Stimulated activated naive B cell treated with anti-CD40 and anti-IgM and Interleukin-4, amounts not matched to agents 10 μg/mL and 1 μg/mL and 100 μg/mL, for 72 hours (primary cell): ENCODE measurements at regions not wholly inside any gene's neighbourhood (a gene's known extent, or its start where the extent isn't known, plus 50 kb on each side); places are given as distances from the start of the nearest gene placed in this dataset.
"Not testable (repeated sequence)": the region's sequence is repeated elsewhere in the genome, so short reads cannot be mapped to it uniquely, and the experiment has no call there.

Experiments
- ATAC-seq, 2 donors: fragments of 150-1000 bp; cut with Tn5 transposase; replicated peaks; 2 replicates each; pipeline ENCODE4 v1.10.0; 2021; ENCODE audit warnings: moderate library complexity in 1 of 2
- DNase-seq: peaks from one replicate; pipeline ENCODE4 v3.0.0; 2021
- H3K27ac Mint-ChIP-seq: one replicate; pipeline ENCODE4 v1.8.0; 2022; ENCODE audit warnings: mild to moderate bottlenecking, mixed read lengths
- H3K27me3 Mint-ChIP-seq, 2 donors: one replicate each; pipeline ENCODE4 v1.8.0; 2022; ENCODE audit warnings: mixed read lengths in 2 of 2
- H3K36me3 Mint-ChIP-seq, 2 donors: one replicate each; pipeline ENCODE4 v1.8.0; 2022; ENCODE audit warnings: mixed read lengths in 2 of 2, mild to moderate bottlenecking in 1 of 2
- H3K4me1 Mint-ChIP-seq, 2 donors: one replicate each; pipeline ENCODE4 v1.8.0; 2022; ENCODE audit warnings: mixed read lengths in 2 of 2, mild to moderate bottlenecking in 1 of 2
- H3K4me3 Mint-ChIP-seq, 2 donors: one replicate each; pipeline ENCODE4 v1.8.0; 2022; ENCODE audit warnings: mild to moderate bottlenecking in 2 of 2, mixed read lengths in 2 of 2, moderate library complexity in 1 of 2
- H3K9me3 Mint-ChIP-seq, 2 donors: one replicate each; pipeline ENCODE4 v1.8.0; 2022; ENCODE audit warnings: mixed read lengths in 2 of 2, mild to moderate bottlenecking in 1 of 2

GRCh38 chr1:98575955-98576354, 85.6 kb upstream of the SNX7 start:
- no peak overlapping the region for H3K27ac Mint-ChIP-seq
- no peaks in the 10 kb centered on the region for H3K36me3 Mint-ChIP-seq
- H3K27me3 Mint-ChIP-seq: no peaks in the 10 kb centered on the region
- H3K9me3 Mint-ChIP-seq: peaks cover 3 to 4% of the 10 kb centered on the region in 2 donors
- no peak overlapping the region for H3K4me3 Mint-ChIP-seq
- H3K4me1 Mint-ChIP-seq: no peaks in the 10 kb centered on the region
- DNase-seq (no peak), ATAC-seq (no peak)

DNA sequence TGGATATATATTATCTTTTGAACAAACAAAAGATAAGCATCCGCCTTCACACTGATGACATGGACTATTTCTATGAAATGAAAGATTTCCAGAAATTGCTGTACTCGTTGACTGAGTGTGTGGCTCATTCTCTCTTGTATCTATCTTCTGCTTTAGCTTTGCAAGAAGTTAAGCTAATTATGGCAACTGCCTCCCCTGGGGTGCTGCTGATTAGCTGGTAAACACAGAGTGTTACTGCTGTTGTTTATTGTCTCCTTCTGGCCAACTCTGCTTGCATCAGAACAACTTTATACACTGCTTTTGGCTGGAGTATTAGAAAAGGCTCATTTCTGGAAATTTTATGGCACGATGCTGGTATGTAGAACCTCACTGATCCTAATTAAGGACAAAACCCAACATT, 95.6 kb upstream of the SNX7 start:
- Mint-ChIP-seq H3K4me1 (no peaks in the 10 kb centered on the region), H3K27me3 (no peaks in the 10 kb centered on the region), H3K36me3 (no peaks in the 10 kb centered on the region), H3K4me3 (no peak overlapping the region), H3K27ac (no peak overlapping the region), H3K9me3 (peaks cover 4 to 15% of the 10 kb centered on the region in 2 donors)
- DNase-seq (no peak), ATAC-seq (no peak)

DNA sequence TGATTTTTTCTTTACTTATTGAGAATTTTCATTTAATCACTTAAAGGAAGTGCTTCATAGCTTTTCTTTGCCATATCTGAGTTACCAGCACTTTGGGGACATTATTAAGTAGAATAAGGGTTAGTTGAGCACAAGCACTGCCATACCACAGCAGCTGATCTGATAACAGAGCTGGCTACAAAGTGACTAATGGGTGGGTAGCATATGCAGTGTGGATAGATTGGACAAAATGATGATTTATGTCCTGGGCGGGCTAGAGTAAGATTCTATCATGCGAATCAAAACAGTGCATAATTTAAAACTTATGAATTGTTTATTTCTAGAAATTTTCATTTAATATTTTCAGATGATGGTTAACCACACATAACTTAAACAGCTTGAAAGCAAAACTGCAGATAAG, 102.2 kb upstream of the SNX7 start:
- Mint-ChIP-seq H3K27ac (no peak overlapping the region), H3K27me3 (no peaks in the 10 kb centered on the region), H3K4me3 (no peak overlapping the region), H3K36me3 (no peaks in the 10 kb centered on the region), H3K4me1 (no peaks in the 10 kb centered on the region), H3K9me3 (peaks cover 4 to 13% of the 10 kb centered on the region in 2 donors)
- DNase-seq: no peak
- ATAC-seq: no peak

DNA sequence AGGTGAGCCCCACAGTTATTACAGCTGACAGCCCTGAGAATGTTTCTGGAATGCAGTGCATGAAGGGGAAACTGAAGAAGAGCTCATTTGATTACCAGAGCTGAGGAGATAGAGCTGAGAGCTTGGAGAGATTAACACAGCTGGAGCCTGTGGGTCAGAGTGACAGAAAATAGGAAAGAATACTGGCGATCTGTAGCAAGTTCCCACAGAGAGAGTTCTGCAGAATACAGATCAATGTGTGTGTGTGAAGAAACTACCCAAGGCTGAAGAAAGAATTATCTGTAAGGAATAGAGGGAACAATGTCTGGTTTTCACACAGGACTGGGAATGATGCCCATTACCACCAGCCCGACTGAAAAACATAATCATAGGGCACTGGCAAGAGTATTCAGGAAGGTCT, 103.6 kb upstream of the SNX7 start:
- Mint-ChIP-seq H3K4me3 (no peak overlapping the region), H3K36me3 (no peaks in the 10 kb centered on the region), H3K9me3 (peaks cover 0 to 11% of the 10 kb centered on the region in 2 donors), H3K4me1 (no peaks in the 10 kb centered on the region), H3K27ac (no peak overlapping the region), H3K27me3 (no peaks in the 10 kb centered on the region)
- ATAC-seq (no peak), DNase-seq (no peak)

- H3K36me3 Mint-ChIP-seq: no peaks in the 10 kb centered on the region
- no peak overlapping the region for H3K27ac Mint-ChIP-seq
- DNase-seq (no peak), ATAC-seq (no peak)
- H3K9me3 Mint-ChIP-seq: peaks cover 0 to 3% of the 10 kb centered on the region in 2 donors
- H3K4me3 Mint-ChIP-seq: no peak overlapping the region
- H3K27me3 Mint-ChIP-seq: no peaks in the 10 kb centered on the region
- H3K4me1 Mint-ChIP-seq: no peaks in the 10 kb centered on the region
Observed at GRCh38 chr1:98556521-98557158, 104.9 kb upstream of the SNX7 start.

- Mint-ChIP-seq H3K4me1 (no peaks in the 10 kb centered on the region), H3K36me3 (no peaks in the 10 kb centered on the region), H3K27me3 (no peaks in the 10 kb centered on the region), H3K27ac (no peak overlapping the region), H3K9me3 (peaks cover 0 to 3% of the 10 kb centered on the region in 2 donors), H3K4me3 (no peak overlapping the region)
- DNase-seq: no peak
- ATAC-seq: no peak
Observed at GRCh38 chr1:98555814-98556213, 105.7 kb upstream of the SNX7 start.

DNA sequence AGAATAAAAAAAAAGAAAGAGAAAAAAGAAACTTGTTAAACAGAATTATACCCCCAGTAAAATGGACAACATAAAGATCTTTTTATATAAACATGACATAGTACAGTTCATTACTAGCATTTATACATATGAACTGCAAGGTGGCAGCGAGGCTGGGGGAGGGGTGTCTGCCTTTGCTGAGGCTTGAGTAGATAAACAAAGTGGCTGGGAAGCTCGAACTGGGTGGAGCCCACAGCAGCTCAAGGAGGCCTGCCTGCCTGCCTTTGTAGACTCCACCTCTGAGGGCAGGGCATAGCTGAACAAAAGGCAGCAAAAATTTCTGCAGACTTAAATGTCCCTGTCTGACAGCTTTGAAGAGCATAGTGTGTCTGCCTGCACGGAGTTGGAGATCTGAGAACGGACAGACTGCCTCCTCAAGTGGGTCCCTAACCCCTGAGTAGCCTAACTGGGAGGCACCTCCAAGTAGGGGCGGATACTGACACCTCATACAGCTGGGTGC, 108.9 kb upstream of the SNX7 start:
- not testable (repeated sequence) for H3K4me1 Mint-ChIP-seq, DNase-seq, H3K27ac Mint-ChIP-seq, H3K36me3 Mint-ChIP-seq, H3K27me3 Mint-ChIP-seq, ATAC-seq, H3K9me3 Mint-ChIP-seq, H3K4me3 Mint-ChIP-seq

DNA sequence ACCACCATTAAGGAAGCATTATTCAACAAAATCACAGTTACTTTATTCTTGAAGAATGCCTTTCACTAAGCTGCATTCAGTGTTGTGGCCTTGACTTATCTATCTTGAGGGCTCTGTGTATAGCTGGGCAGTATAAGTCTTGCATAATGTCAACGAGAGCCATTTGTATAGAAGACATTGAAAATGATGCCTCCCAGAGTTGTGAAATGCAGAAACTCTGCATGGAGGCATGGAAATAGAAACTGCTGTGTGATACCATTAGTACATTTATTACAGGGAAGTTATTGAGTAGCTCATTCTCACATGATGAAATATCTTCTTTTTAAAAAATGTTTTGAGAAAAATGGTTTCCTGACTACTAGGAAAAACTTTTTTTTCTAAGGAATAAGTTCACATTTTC, 111.4 kb upstream of the SNX7 start:
- DNase-seq (no peak), ATAC-seq (no peak)

DNA sequence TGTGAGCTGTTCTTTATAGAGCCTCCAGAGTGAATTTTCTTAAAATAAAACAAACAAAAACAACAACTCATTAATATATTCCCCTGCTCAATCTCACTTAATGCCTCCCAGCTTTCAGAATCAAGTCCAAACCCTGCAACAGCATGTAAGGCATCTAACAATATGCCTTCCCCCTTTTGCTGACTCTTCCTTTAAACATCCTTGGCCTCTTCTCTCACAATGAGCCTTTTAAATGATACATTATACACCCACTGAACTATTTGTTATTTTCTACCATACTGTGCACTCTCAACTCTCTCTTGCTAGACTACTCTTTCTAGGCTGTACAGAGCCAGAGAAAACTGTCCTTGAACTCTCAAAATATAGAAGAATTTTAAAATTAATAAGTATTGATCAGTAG, 115.2 kb upstream of the SNX7 start:
- no peaks in the 10 kb centered on the region for H3K9me3 Mint-ChIP-seq
- ATAC-seq (no peak), DNase-seq (no peak)
- H3K4me1 Mint-ChIP-seq: no peaks in the 10 kb centered on the region
- H3K4me3 Mint-ChIP-seq: no peak overlapping the region
- H3K36me3 Mint-ChIP-seq: no peaks in the 10 kb centered on the region
- H3K27ac Mint-ChIP-seq: no peak overlapping the region
- H3K27me3 Mint-ChIP-seq: no peaks in the 10 kb centered on the region

More for the DNA sequence above, 111.4 kb upstream of the SNX7 start:
- no peaks in the 10 kb centered on the region for H3K36me3 Mint-ChIP-seq
- H3K9me3 Mint-ChIP-seq: no peaks in the 10 kb centered on the region
- H3K4me3 Mint-ChIP-seq: no peak overlapping the region
- no peak overlapping the region for H3K27ac Mint-ChIP-seq
- H3K27me3 Mint-ChIP-seq: no peaks in the 10 kb centered on the region
- H3K4me1 Mint-ChIP-seq: no peaks in the 10 kb centered on the region

DNA sequence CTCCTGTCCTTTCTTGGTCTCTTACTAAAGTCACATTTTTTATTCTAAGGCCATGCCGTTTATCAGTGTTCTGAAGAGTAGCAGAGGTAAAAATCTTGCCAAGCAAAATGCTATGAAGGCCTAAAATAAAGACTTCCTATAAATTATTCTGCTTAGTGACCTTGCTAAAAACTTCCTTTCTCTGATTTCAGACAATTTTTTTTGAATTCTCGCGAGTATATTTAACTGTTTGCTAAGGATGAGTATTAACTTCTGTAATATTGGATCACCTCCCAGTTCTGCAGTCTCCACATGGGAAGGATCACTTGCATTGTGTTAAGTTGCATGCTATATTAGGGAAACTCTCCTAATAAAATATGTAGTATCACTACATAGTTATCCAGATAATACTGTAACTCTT, 123.4 kb upstream of the SNX7 start:
- DNase-seq: no peak

DNA sequence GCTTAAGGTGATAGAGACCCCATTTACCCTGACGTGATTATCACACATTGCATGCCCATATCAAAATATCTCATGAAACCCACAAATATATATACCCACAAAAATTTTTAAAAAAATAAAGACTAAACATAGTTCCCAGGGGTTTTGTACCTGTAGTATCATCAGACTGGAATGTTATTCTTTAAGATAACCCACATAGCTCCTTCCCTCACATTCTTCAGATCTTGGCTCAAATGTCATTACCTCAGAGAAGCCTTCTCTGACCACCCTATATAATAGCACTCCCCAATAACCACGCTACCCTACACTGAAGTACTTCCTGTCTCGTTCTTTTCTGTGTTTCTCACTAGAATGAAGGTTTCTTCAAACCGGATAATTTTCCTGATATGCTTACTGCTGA, 138.3 kb upstream of the SNX7 start:
- Mint-ChIP-seq H3K4me1 (no peaks in the 10 kb centered on the region), H3K4me3 (no peak overlapping the region), H3K36me3 (no peaks in the 10 kb centered on the region), H3K27me3 (no peaks in the 10 kb centered on the region), H3K9me3 (peaks cover 3 to 18% of the 10 kb centered on the region in 2 donors), H3K27ac (no peak overlapping the region)
- DNase-seq (no peak), ATAC-seq (no peak)

More for the DNA sequence above, 123.4 kb upstream of the SNX7 start:
- Mint-ChIP-seq H3K36me3 (no peaks in the 10 kb centered on the region), H3K4me1 (no peaks in the 10 kb centered on the region), H3K9me3 (peaks cover 4% of the 10 kb centered on the region in 2 donors), H3K27me3 (no peaks in the 10 kb centered on the region), H3K27ac (no peak overlapping the region), H3K4me3 (no peak overlapping the region)
- ATAC-seq: no peak

DNA sequence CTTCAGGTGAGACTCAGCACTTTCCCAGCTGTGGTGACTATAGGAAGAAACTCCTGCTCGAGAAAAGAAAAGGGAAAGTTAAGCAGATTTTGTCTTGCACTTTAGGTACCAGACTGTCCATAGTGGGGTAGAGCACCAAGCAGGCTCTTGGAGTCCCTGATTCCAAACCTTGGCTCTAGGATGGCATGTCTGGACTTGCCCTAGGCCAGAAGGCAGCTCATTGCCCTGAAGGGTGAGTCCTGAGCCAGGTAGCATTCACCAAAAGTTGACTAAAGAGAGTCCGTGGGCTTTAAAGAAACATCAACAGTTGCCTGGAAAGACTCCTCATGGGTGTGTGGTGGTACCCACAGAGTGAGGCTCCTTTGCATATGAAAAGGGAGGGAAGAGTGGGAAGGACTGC, 145.2 kb upstream of the SNX7 start:
- Mint-ChIP-seq H3K36me3 (no peaks in the 10 kb centered on the region), H3K4me1 (no peaks in the 10 kb centered on the region), H3K27ac (no peak overlapping the region), H3K27me3 (no peaks in the 10 kb centered on the region), H3K4me3 (no peak overlapping the region), H3K9me3 (peaks cover 7 to 10% of the 10 kb centered on the region in 2 donors)
- DNase-seq (no peak), ATAC-seq (no peak)

DNA sequence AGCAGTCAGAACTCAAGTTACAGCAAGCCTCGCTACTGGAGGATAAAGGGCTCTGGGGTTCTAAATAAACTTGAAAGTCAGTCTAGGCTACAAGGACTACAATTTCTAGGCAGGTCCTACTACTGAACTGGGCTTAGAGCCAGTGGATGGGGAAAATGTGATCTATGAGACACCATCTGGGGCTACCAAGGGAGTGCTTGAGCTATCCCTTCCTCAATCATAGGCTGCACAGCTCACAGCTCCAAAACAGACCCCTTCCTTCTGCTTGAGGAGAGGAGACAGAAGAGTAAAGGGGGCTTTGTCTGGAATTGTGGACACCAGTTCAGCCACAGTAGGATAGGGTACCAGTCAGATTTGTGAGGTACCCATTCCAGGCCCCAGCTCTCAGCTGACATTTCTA, 145.8 kb upstream of the SNX7 start:
- H3K27ac Mint-ChIP-seq: no peak overlapping the region
- DNase-seq (no peak), ATAC-seq (no peak)
- H3K36me3 Mint-ChIP-seq: no peaks in the 10 kb centered on the region
- H3K4me1 Mint-ChIP-seq: no peaks in the 10 kb centered on the region
- no peak overlapping the region for H3K4me3 Mint-ChIP-seq
- no peaks in the 10 kb centered on the region for H3K27me3 Mint-ChIP-seq
- H3K9me3 Mint-ChIP-seq: peaks cover 7 to 11% of the 10 kb centered on the region in 2 donors

DNA sequence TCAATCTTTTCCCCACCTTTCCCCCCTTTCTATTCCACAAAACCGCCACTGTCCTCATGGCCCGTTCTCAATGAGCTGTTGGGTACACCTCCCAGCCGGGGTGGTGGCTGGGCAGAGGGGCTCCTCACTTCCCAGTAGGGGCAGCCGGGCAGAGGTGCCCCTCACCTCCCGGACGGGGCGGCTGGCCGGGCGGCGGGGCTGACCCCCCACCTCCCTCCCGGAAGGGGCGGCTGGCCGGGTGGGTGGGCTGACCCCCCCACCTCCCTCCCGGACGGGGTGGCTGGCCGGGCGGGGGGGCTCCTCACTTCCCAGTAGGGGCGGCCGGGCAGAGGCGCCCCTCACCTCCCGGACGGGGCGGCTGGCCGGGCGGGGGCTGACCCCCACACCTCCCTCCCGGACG, 149.3 kb upstream of the SNX7 start:
- H3K4me1 Mint-ChIP-seq, H3K27me3 Mint-ChIP-seq, H3K4me3 Mint-ChIP-seq, H3K9me3 Mint-ChIP-seq, DNase-seq, H3K36me3 Mint-ChIP-seq, ATAC-seq, H3K27ac Mint-ChIP-seq: not testable (repeated sequence)

GRCh38 chr1:98503771-98504170, 157.8 kb upstream of the SNX7 start:
- H3K36me3 Mint-ChIP-seq: no peaks in the 10 kb centered on the region
- H3K4me1 Mint-ChIP-seq: no peaks in the 10 kb centered on the region
- ATAC-seq (no peak), DNase-seq (no peak)
- no peak overlapping the region for H3K4me3 Mint-ChIP-seq
- no peaks in the 10 kb centered on the region for H3K27me3 Mint-ChIP-seq
- H3K27ac Mint-ChIP-seq: no peak overlapping the region
- peaks cover 13 to 14% of the 10 kb centered on the region in 2 donors for H3K9me3 Mint-ChIP-seq

- Mint-ChIP-seq H3K4me1 (no peaks in the 10 kb centered on the region), H3K27ac (no peak overlapping the region), H3K27me3 (no peaks in the 10 kb centered on the region), H3K9me3 (peaks cover 13 to 16% of the 10 kb centered on the region in 2 donors), H3K4me3 (no peak overlapping the region), H3K36me3 (no peaks in the 10 kb centered on the region)
- DNase-seq (no peak), ATAC-seq (no peak)
Observed at GRCh38 chr1:98502937-98503336, 158.6 kb upstream of the SNX7 start.
